Caki2 (cell line): ENCODE measurements at regions not wholly inside any gene's neighbourhood (a gene's known extent, or its start where the extent isn't known, plus 50 kb on each side); places are given as distances from the start of the nearest gene placed in this dataset.

Experiments
- DNase-seq: peaks from one replicate; pipeline ENCODE4 v3.0.0-alpha.2; 2015; ENCODE audit warnings: low read depth
- in situ Hi-C: cut with HindIII; loops from 2 replicates; pipeline ENCODE4 v1.10.0; 2016; ENCODE audit warnings: low sequenced_read_pairs, low pct_unique_long_range_greater_than_20kb, mixed read lengths

DNA sequence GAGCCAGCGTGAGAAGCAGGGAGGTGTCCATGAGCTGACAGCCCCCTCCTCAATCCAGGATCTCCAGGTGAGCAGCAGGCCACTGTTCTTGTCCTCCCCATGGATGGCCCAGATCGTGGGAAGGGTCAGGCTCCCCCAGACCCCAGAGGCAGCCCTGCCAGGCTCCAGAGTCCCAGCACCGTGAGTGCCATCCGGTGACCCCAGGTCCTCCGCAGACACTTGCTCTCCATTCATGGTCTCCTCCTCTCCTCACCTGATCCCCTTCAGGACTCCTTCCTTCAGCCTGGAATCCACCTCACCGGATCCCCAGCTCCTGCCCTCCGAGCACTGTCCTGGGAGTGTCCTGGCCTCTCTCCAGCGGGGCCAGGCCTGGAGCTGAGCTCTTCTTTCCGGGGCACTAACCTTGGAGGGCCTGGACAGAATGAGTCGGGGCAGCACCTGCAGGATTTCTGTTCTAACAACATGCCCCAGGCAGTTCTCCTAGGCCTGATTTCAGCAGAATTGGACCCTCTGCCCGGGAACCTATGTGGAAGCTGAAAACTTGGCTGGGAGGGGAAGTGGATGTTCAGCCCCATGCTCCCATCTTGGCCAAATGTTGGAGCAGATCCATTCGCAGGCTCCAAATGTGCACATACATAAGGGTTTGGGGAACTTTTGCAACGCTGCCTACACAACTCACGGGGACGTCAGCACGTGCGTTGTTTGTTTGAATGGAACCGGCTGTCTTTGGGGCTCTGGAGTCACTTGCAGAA is 341.6 kb upstream of the SFSWAP start:
- in situ Hi-C loops, result no loop called here
- no peak for DNase-seq

DNA sequence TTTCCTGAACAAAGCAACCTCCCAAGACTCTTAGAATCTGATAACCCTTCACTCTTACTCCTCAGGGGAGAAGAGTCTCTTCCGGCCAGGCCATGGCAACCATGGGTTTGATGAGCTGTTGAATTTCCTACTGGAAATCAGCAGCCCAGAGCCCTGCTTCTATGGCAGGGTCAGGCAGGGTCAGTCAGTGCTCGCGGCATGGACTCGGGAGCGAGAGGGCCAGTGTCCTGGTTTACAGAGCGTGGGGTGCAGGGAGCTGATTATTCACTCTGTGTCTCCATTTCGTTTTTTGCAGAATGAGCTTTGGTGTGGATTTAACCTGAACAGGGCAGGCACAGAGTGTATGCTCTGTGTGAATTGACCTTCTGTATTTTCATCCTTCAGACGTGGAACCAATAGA is 340.6 kb upstream of the SFSWAP start:
- in situ Hi-C loops, result no loop called here

DNA sequence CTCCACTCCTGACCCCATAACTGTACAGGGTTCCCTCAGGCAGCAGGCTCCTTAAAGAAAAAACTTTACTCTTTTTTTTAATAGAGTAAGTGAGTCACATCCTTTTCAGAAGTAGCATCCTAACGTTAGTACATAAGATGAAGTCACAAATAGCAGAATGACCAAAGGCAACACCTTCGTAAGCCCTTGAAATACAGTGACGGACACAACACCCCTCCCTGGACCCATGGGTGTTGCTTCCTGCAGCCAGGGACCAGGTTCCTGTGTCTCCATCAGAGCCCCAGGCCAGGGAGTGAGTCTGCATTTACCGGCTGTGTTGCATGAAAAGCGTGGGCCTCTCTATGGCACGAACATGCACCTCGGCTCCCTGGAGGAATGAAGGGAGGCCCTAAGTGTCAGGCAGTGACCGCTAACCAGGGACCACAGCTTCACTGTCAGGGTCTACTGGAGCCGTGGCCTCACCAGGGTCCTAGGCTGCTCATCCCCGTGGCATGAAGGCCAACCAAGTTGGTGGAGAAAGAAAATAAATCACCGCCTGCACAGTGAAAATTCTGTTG is 340.0 kb upstream of the SFSWAP start:
- in situ Hi-C loops, result no loop called here
- no peak for DNase-seq

More for the DNA sequence above, 340.6 kb upstream of the SFSWAP start:
- no peak for DNase-seq

DNA sequence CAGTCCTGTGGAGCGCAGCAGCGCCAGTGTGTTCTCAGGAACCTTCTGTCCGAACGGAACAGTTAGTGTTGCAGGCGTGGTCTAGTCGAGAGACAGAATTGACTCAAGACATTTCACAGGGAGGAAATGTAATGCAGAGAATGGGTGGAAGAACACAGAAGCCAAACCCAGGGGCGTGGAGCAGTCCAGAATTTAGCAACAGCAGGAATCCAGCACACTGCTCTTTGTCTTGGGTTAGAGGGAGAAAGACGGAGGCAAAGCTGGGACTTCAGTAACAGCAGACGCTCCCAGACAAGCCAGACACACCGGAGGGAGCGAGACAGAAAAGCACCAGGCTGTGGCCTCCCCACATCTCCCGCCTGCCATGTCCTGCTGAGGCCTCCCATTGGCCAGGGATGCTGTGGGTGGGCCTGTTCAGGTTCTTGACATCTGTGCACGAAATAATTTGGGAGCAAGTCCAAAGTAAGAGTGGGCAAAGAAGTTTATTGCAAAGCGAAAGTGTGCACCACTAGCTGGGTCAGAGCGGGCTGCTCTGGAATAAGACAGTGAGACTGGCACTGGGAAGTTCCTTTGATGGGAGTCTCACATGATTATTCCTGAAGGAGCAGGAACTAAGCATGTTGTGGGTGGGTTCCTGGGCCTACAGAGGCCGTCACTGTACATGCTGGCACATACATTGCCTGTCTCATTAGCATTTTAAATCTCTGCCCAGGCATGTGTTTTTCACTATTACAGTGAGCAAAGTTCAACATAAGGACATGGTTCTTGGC is 339.3 kb upstream of the SFSWAP start:
- in situ Hi-C loops, result no loop called here
- no peak for DNase-seq

- DNase-seq, result no peak
- in situ Hi-C loops, result no loop called here
These were observed 338.8 kb upstream of the SFSWAP start for GRCh38 chr12:131372171-131372475.

GRCh38 chr12:131372706-131373195 is 338.1 kb upstream of the SFSWAP start:
- in situ Hi-C loops, result no loop called here

DNA sequence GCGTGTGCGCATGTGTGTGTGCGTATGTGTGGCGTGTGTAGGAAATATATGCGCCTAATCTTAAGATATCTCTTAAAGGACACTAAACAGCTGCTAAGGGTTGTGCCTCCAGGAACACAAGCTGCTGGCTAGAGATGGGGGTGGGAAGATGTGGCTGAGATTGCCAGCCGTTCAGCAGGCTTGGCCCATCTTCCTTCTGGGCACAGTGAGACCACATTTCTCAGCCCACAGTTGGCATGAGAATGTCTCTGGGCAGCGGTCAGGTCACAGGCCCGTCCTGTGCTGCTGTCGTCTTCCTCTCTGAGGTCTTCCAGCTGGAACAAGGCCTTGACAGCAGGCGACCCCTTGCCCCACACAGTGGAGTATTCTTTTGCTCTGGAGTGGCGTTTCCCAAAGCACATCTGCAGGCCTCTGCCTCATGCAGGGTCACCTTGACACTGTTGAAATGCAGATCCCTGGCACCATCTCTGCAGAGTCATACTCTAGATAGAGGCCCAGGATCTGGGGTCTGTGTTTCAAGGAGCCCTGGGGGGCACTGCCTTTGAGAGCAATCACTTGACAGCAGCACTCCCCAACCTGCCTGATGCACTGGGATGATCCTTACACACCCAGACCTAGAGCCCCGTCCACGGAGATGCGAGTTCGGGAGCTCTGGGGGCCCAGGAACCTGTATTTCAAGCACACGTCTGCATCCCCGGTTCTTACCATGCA is 335.5 kb upstream of the SFSWAP start:
- in situ Hi-C loops, result no loop called here
- no peak for DNase-seq

More at GRCh38 chr12:131372706-131373195, 338.1 kb upstream of the SFSWAP start:
- DNase-seq, result no peak

- DNase-seq, result no peak
- in situ Hi-C loops, result no loop called here
These were observed 334.9 kb upstream of the SFSWAP start for GRCh38 chr12:131375972-131376345.

GRCh38 chr12:131378176-131378842 is 332.6 kb upstream of the SFSWAP start:
- in situ Hi-C loops, result no loop called here
- no peak for DNase-seq

- DNase-seq, result no peak
These were observed 331.8 kb upstream of the SFSWAP start for GRCh38 chr12:131378861-131379665.

GRCh38 chr12:131379738-131380137 is 331.2 kb upstream of the SFSWAP start:
- DNase-seq, result no peak
- in situ Hi-C loops, result no loop called here

More at GRCh38 chr12:131378861-131379665, 331.8 kb upstream of the SFSWAP start:
- in situ Hi-C loops, result no loop called here

DNA sequence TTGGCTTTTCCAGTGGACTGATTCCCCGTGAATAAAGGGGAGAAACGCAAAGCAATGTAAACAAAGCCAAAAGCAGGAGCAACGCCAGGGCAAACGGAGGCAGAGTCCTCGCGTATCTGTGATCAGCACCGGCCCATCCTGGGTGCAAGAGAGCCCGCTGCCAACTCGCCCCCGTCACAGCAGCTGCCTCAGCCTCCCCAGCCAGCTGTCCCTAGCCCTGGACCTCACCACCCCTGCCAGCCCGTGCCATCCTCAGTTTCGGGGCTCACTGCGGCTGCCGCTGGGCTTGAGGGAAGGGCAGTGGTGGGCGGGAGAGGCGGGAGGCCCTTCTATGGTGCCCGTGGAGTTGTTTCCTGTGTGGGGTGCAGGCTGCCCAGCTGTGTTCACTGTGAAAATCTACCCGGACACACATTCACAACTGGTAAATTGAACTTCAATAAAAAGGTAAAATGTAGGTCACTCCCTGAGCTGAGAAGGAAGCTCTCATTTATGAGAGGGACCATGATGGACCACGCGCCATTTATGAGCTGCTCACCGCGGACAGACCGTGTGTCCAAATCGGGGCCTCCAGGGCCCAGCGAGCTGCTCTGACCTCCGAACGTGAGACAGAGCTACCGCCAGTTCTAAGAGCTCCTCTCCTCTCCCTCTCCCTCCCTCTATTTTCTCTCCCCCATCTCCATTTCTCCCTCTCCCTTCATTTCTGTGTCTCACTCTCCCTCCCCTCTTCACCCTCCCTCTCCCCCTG is 330.5 kb upstream of the SFSWAP start:
- in situ Hi-C loops, result no loop called here
- no peak for DNase-seq

DNA sequence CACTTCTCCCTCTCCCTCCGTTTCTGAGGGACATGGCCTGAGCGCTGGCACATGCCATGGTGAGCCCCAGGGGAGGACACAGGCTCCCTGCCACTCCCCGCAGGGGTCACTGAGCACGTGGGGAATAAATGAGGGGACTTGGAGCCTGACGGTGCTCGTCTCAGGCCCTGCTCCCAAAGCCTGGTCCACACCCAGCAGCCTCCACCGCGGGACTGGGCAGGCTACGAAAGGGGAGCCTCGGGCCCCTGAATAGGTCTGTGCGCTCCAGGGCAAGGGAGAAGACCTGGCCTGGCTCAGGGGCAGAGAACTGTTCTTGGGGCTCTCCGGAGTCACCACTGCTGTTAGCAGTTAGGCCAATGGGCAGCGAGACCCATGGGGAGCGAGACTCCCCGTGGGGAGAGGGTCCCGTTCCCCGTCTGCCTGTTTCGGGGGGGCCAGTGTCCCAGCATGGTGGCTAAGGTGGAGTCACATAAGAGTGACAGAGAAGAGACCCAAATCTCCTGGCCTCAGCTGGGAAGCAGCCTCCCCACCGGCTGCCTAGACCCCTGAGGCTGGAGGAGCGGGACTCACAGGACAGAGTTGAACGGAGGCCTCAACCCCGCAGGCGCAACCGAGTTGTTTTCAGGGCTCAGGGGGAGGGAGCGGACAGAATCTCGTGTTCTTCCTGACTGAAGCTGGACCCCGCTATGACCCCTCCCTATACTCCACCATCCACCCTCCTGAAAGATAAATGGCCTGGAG is 329.8 kb upstream of the SFSWAP start:
- in situ Hi-C loops, result no loop called here
- no peak for DNase-seq

DNA sequence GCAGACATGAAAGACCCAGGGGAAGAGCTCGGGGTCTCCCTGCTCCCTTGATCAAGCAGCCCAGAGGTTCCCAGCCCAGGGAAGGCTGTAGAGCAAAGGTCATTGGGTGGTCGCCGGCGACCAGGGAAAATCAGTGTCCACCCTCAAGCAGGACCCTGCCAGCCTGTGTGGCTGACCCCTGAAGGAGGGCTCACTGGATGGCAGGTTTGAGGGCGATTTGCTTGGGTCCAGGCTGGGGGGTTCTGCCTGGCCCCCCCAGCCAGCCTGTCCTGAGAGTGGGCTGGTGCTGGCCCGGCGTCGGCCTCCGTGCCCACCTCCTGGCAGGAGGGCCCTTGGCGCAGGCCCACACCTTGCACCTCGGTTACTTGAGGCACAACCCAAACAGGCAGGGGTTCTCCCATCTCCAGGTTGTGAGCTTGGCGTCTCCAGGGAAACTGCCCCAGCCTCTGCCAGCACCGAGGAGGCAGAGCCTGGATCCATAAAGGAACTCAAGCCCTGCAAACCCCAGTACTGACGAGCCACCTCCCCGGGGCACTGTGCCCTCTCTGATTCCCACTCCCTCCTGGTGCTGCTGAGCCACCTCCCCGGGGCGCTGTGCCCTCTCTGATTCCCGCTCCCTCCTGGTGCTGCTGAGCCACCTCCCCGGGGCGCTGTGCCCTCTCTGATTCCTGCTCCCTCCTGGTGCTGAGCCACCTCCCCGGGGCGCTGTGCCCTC is 329.0 kb upstream of the SFSWAP start:
- no peak for DNase-seq
- in situ Hi-C loops, result no loop called here

DNA sequence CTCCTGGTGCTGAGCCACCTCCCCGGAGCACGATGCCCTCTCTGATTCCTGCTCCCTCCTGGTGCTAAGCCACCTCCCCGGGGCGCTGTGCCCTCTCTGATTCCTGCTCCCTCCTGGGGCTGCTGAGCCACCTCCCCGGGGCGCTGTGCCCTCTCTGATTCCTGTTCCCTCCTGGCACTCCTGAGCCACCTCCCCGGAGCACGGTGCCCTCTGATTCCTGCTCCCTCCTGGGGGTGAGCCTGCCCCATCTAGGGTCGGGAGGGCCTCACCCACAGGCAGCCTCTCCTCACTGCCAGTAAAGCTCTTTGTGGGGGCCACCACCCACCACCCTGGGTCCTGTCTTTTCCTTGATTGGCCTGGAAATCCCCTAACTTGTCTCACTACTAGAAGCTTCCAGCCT is 327.6 kb upstream of the SFSWAP start:
- DNase-seq, result no peak
- in situ Hi-C loops, result no loop called here
